ENCODE measurements at regions not wholly inside any gene's neighbourhood (a gene's known extent, or its start where the extent isn't known, plus 50 kb on each side); places are given as distances from the start of the nearest gene placed in this dataset.

GRCh38 chr12:116370886-116371580 is 93.5 kb upstream of the MED13L start:
- ChIA-PET POLR2A (no interaction called here), CTCF (no interaction called here)
- H3K9me3 ChIP-seq (replicated peaks; ENCODE audit: control insufficient read depth, insufficient read depth, low read length) = no peaks in the 10 kb centered on the region
- H3K4me1 ChIP-seq (ENCODE audit: control insufficient read depth, extremely low read depth, insufficient read depth, low read length) = peaks cover 3% of the 10 kb centered on the region
- H3K27me3 ChIP-seq (ENCODE audit: control insufficient read depth in 2 of 2, insufficient read depth in 2 of 2, low read length in 2 of 2) = no peaks in the 10 kb centered on the region
- H2AFZ ChIP-seq (ENCODE audit: low read depth, low read length) = no peak overlapping the region
- FAIRE-seq = no peak
- no peaks in the 10 kb centered on the region for H3K36me3 ChIP-seq (ENCODE audit: control insufficient read depth in 2 of 2, extremely low read depth in 1 of 2, insufficient read depth in 2 of 2, low read length in 2 of 2)
- no peak overlapping the region for H3K9ac ChIP-seq (replicated peaks; ENCODE audit: extremely low read depth, insufficient read depth, low read length)
- H3K4me2 ChIP-seq (ENCODE audit: insufficient read depth, low read length) = no peak overlapping the region
- no peak for DNase-seq (ENCODE audit: low read depth, low spot score)
- no peaks in the 10 kb centered on the region for H4K20me1 ChIP-seq (replicated peaks; ENCODE audit: control insufficient read depth, extremely low read depth, insufficient read depth, low read length)
- intact Hi-C loops (cut with micrococcal nuclease) = no loop called here
- H3K4me3 ChIP-seq (replicated peaks in 1 of 3; ENCODE audit: insufficient read depth in 1 of 3, low read depth in 1 of 3, low read length in 3 of 3) = no peak overlapping the region
- H3K79me2 ChIP-seq (ENCODE audit: control insufficient read depth, insufficient read depth, low read length) = no peaks in the 10 kb centered on the region
- dilution Hi-C loops (cut with MboI; ENCODE audit: extremely low pct_ligation_motif_present, low sequenced_read_pairs) = no loop called here
- no peaks in the 10 kb centered on the region for H3K9me1 ChIP-seq (replicated peaks; ENCODE audit: control insufficient read depth, extremely low read depth, insufficient read depth, low read length)
- TF ChIP-seq POLR2A (IDR thresholded peaks at IDR 0.05; ENCODE audit: low read depth, low read length) (no peak), POLR2AphosphoS5 (IDR thresholded peaks at IDR 0.05; ENCODE audit: insufficient read depth, low read depth, low read length) (no peak), GATA2 (IDR thresholded peaks at IDR 0.05; ENCODE audit: insufficient read depth, insufficient read length, low read depth, low read length) (no peak), CTCF (IDR thresholded peaks at IDR 0.05; ENCODE audit: extremely low read depth in 1 of 2, insufficient read depth in 1 of 2, low read depth in 1 of 2, low read length in 2 of 2) (no peak), MYC (IDR thresholded peaks at IDR 0.05; ENCODE audit: low read depth, low read length) (no peak), FOS (IDR thresholded peaks at IDR 0.05; ENCODE audit: borderline replicate concordance, insufficient read depth, low read length) (no peak), JUN (IDR thresholded peaks at IDR 0.05; ENCODE audit: borderline replicate concordance, insufficient read depth, insufficient read length, low read depth) (no peak), EZH2 (IDR thresholded peaks at IDR 0.05; ENCODE audit: borderline replicate concordance, low read depth, low read length, severe bottlenecking) (no peak)
- TF ChIP-seq, protein P1, sequence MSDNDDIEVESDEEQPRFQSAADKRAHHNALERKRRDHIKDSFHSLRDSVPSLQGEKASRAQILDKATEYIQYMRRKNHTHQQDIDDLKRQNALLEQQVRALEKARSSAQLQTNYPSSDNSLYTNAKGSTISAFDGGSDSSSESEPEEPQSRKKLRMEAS (IDR thresholded peaks at IDR 0.05; ENCODE audit: insufficient read depth, insufficient read length) = no peak
- H3K27ac ChIP-seq (ENCODE audit: insufficient read depth, low read depth, low read length) = no peak overlapping the region
- BruUV-seq (replicated peaks) = no TSS peak
